HG03457 (cell line): ENCODE measurements at regions not wholly inside any gene's neighbourhood (a gene's known extent, or its start where the extent isn't known, plus 50 kb on each side); places are given as distances from the start of the nearest gene placed in this dataset.
A peak's percentile ranks its signal among the peaks of the same experiment; 100 is the strongest.

ENCODE experiments used
- ATAC-seq: cut with Tn5 transposase; IDR thresholded peaks from one replicate; pipeline ENCODE4 v1.9.1; 2021; ENCODE audit warnings: moderate number of reproducible peaks; ENCODE audit not compliant: unreplicated experiment

DNA sequence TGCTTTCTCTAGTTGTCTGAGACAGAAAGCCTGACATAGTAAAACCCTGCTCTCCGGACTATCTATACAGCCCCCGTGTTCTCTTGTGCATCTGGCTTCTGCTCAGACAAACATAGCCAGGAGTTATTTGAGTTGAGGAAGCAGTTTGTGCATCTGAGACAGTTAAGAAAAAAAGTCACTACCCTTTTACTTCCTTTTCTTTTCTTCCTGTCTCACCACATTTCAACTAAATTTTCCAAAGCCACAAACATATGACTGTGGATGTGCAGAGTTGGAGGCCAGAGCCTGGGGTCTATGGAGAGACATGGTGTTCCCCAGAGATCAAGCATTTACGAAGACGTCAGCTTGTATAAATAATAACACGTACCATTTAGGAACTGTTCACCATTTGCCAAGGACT, 158.5 kb upstream of the FGGY start:
- no peak for ATAC-seq

DNA sequence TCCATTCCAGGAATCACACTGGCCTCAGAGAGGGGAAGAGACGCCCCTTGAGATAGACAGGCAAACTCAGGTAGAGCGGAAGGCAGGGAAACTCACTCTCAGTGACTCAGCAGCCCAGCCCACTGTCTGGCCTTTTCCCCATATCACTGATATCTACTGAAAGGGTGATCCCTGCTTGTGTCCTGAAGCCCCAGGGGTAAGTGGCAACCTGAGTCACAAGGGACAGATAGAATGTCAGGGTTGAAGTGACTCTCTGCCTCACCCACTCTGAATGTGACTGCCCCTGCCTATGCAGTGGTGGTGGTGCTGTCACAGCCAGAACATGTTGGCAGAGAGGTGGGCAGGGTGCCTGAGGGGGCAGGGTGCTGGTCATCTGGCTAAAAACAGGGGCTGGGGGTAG, 157.5 kb upstream of the FGGY start:
- ATAC-seq = no peak

DNA sequence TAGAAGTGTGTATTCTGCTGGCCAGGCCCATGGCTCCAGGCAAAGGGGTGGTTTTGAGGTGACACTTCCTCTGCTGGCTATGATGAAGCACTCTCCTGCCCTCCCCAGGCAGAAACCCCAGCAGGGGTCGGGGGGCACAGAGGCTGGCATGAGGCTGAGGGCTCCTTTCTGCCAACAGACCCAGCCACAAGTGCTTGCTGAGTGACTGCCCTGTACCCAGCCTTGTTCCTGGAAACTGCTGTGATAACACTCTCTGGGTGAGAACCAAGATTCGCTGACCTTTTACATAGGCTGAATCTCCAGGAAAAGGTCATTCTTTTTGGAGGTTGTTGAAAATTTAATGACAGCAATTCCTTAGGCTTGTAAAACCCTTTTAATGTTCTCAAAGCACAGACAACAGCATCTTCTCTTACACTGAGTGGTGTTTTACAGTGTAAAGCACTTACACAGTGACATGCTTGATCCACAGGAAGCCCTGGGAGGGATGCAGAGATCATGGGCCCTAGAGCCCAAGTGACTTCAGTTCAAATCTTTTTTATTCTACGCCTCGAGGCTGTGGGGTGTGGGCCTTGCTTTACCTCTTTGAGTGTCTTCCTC, 155.5 kb upstream of the FGGY start:
- ATAC-seq = no peak

DNA sequence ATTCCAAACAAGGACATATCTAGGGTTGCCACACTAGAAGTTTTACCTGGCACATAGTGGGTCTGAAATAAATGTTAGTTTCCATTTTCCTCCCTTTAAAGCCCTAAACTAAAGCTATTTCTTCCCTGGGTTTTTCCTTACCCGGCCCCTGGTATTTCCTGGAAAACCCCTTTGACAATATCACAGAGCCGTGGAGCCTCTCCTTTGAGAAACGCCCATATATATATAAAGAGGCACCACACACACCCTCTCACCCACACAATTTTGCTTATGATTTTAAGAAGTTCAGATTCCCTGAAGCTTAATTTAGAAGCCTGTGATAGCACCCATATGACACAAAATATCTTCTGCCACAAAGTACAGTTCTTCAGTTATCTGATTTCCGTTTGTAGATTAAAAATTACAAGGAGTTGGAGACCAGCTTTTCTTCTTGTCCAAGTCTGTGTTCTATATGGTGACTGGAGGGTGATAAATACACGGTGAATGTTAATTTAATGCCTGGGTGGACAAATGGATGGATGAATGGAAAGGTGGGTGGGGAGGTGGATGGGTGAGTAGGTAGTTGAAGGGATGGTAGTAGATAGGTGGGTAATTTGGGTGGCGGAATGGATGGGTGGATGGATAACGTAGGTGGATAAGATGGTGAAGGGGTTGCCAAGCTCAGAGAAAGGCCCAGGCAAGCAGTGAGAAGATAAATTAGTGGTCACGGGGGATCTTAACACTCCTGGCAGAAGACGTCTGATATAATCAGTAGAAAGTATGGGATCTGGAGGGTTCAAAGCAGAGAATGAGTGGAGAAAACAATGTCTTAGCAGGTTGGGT, 154.4 kb upstream of the FGGY start:
- ATAC-seq = no peak

DNA sequence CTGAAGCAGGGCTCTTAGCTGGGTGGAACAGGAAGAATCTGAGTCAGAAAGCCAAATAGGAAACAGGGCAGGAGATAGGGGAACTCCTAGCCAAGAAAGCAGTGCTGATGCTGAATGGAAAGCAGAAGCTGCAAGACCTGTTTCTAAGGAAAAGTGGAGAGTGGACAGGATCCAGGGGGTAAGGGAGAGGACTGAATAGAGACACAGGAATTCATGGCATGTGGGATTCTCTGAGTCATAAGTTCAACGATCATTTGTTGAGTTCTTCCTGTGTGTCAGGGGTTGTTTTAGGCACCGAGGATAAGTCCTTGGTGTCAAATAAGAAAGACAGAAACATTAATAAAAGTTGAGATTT, 153.8 kb upstream of the FGGY start:
- no peak for ATAC-seq

DNA sequence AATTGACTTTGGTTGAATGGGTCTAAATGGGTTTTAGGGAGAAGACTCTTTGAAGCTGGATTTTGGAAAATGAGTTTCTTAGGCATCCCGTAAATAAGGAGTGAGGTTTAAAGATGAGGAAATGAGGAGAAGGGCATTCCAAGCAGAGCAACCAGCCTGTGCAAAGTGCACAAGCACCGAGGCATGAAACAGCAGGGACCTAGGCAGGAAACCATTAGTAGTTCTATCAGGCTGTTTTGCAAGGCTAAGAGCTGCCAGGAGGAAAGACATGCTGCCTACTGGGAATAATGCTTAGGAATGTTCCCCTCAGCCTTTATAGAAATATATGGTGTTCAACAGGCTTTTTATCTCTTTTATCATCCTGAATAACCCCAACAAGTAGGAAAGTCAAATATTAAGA, 153.1 kb upstream of the FGGY start:
- no peak for ATAC-seq

DNA sequence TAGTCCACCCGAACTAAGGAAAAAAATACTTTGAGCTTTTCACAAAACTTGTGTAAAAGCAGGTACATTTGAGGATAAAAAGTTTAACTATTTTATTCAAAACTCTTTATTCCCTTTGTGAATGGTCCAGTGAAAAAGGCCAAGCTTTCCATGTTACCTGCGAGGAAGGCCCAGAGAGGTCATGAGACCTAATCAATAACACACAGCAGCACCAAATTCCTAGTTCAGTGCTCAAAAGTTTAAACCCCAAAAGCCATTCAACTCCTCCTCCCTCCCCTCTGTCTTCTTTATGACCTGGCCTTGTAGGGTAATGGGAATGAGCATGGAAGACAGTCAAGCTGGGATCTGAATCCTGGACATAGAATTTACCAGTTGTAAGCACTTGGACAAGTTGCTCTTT, 151.9 kb upstream of the FGGY start:
- ATAC-seq = no peak

DNA sequence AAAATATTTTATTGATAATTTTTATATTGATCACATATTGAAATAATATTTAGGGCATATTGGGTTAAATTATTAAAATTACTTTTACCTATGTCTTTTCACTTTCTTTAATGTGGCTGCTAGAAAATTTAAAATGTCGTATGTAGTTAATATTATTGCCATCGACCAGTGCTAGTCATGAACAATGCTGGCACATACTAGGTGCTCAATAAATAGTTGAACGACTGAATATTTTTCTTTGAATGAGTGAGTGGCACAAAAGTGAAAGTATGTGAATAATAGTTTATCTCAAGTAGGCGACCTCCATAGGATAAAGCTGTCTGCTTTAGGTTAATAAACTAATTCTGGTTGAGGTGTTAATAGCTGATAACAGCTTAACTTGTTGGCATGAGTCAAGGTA, 150.8 kb upstream of the FGGY start:
- no peak for ATAC-seq

DNA sequence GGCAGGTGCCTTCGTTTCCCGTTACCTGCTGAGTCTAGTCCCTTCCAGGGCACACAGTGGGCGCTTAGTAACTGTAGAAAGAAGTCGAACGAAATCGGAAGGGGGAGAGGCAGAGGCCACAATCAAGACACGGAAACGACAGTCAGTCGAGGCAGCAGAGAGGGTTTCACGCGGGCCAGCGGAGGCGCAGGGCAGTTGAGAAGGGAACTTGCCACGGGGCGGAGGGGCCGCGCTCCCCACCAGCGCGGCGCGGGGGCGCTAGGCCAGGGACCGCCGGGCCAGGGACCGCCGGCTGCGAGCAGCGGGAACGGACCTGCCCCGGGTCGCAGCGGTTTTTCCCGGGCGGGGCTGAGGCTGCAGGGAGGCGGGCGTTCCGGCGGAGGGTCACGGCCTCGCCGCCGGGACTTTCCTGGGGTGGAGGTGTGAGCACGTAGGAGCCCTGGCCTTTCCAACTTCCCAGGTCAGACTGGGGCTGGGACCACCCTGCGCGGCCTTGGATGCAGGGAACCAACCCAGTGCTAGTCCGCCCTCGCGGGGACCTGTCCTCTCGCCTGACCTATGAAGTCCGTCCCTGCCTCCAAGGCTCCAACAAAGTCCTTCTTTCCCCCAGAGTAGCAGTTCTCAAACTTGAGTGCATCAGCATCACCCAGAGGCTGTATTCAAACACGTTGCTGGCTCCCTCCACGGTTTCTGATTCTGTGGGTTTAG, 150.1 kb upstream of the FGGY start:
- ATAC-seq = no peak

DNA sequence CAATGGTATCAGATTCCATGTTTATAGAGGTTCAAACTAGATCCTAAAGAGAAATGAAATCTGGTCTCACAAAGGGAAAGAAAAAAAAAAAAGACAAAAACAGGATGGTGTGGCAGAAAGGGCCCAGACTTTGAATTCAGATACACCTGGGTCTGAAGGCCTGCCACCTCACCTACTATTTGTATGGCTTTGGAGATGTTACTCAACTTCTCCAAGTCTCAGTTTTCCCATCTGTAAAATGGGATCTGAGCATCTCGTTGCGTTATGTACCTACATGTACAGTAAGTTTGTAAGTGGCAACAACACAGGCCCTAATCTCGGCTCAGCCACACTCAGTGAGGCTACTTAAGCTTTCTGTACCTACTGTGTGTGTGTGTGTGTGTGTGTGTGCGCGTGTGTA, 147.5 kb upstream of the FGGY start:
- ATAC-seq = no peak

DNA sequence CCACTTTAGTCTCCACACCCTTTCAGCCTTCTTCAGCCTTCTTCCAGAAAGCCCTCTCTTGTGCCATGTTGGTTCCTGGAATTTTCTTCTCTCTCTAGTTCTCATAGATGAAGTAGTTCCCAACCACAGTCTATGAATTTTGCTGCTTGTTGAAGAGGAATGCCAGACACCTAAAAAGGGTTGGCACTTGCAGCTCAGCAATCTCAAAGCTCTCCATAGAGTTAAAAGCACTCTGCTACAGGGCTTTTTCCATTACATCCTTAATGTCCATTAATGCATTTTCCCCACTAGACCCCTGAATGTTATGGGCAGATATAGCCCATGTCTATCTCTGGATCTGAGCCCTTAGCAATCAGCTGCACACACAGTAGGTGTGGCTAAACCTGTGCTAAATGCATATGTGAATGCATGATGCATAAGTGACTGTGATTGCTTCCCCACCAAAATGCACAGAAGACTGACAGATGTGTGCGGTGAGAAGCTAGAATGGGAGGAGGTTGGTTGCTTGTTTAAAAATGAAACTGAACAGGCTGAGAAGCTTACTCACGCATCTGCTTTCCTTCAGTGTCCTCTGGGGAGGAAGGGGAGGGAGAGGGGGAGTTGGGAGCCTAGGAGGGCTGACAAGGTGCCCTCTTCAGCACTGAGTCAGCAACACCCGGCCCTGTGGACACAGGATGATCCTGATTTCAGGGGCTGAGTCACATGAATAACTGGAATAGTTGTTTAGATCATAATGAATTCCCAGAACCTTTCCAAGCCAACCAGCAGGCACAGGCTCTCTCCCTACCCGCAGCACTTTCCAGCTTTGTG, 146.1 kb upstream of the FGGY start:
- peak; percentile 58 for ATAC-seq

DNA sequence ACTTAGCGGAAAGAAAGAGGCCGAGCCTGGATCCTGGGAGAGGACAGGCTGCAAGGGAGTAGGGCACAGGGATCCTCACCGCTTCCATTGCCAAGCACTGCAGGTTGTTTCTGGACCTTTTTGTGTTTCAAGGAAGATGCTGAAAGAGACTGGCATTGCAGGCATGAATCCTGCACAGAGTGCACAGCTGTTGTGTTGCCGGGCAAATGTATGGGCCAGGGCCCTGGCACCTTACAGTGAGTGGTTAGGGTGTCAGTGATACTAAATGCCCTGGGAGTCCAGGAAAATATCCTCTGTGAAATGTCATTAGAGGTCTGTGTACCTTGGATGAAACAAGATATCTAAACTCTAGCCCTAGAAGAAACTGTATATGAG, 145.5 kb upstream of the FGGY start:
- no peak for ATAC-seq

DNA sequence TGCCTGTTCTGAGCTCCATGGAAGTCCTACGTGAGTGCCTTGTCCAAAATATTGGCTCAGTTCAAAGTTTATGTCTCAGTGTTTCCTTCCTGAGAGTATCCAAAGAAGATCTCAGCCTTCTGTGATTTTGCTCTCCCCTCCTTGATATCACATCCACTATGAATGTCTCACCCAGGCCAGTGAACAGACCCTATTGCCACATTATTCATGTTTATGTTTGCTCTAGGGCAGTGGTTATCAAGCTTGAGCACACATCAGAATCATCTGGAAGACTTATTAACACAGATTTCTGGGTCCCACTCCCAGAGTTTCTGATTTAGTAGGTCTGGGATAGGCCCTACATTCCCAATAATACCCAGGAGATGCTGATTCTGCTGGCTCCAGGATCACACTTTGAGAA, 145.0 kb upstream of the FGGY start:
- ATAC-seq = no peak

DNA sequence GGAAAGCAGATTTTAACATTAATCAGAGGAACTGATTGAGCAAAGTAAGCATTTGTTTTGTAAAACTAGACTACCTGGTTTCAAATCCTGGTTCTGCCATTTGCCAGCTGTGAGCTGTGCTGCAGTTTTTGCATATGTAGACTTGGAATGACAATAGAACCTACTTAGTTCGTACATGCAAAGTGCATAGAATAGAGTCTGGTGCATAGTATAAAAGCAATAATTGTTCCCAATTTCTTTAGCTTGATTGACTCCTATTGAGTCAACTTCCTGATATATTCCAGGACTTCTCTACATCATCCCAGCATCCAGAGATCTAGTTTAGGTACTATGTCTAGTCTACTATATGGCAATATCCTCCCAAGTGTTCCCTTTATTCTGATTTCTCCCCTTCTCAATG, 144.4 kb upstream of the FGGY start:
- ATAC-seq = no peak

DNA sequence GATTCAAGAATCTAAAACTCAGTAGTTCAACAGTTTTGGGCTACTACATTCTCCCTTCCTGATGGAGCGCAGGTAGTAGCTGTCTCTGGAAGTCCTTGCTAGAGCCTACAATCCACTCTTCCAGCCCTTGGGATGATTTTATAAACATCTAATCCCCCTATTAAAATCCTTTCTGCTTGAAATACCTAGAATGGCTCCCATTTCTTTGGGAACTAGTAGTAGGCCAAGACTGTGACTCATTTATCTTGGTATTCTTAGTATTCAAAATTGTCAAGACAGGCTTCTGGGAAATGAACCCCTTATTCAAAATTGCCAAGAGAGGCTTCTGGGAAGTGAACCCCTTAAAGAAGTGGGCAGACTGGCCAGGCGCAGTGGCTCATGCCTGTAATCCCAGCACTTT, 142.5 kb upstream of the FGGY start:
- no peak for ATAC-seq

DNA sequence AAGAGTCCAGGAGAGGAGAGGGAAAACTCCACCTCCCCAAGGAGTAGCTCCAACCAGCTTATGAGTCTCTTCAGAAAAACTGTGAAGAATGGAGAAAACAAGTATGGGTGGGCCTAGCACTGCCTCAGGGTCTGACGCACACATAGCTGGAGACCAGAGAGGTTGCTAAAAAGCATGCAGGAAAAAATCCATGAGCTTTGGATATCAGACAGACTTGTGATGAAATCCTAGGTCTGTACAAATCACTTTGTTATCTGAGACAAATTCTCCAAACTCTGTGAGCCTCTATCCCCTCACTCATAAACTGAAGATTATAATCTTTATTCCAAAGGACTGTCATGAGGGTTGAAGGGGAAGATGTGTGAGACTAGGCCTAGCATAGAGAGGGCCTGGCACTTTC, 141.5 kb upstream of the FGGY start:
- ATAC-seq = no peak

DNA sequence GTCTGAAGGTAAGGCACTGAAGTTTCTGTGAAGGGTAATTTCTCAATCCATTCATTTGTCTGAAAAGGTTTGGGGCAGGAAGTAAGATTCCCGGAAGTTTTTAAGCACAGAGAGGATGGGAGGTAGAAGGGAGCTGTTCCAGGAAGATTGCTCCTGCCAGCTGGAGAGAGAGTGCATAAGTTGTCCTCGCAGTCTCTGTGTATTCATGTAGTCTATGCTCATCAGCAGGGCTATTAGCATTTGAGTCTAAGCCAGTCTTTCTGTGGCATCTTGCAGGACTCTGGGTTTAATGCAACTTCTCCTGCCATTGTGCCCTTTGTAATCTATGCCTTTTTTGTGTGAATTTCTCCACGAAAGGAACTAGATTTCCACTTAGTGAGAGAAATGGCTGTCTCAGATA, 140.8 kb upstream of the FGGY start:
- ATAC-seq = no peak

DNA sequence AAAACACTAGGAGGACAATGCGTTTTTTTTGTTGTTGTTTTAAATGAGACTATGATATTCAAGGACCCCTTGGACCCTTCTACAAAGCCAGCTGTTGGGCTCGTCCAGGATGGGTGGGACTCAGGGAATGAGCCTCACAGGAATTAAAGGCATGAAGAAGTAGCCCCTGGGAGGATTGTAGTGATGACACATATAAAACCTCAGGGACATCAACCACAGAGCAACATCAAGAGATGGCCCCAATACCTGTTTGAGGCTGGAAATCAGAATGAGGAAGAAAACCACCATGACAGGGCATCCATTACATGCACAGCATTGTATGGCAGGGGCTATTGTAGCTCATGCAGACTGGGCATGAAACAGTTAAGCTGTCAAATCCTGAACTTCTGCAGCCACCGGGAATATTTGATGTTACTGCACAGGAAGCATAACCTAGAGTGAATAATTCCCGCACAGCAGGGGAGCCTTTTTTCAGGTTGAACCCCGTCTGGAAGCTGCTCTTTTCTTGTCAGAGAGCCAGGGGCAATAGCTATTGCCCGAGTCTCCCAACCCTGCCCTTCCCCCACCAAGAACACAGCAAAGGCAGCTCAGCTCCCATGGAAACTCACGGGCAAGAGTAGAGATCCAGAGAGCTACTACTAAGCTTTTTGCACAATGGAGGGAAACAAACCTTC, 140.2 kb upstream of the FGGY start:
- ATAC-seq = no peak

DNA sequence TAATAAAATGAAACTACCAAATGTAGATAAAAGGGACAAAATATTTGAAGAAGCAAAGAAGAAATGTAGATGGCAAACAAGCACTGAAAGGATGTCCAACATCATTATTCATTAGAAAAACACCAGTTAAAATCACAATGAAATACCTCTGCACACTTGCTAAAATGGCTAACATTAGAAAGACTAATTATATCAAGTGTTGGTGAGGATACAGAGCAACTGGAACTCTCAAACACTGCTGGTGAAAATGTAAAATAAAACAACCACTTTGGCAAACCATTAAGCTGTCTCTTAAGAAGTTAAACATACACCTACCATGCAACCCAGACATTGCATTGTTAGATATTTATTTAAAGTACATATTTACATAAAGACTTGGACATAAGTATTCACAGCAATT, 138.6 kb upstream of the FGGY start:
- ATAC-seq = no peak

DNA sequence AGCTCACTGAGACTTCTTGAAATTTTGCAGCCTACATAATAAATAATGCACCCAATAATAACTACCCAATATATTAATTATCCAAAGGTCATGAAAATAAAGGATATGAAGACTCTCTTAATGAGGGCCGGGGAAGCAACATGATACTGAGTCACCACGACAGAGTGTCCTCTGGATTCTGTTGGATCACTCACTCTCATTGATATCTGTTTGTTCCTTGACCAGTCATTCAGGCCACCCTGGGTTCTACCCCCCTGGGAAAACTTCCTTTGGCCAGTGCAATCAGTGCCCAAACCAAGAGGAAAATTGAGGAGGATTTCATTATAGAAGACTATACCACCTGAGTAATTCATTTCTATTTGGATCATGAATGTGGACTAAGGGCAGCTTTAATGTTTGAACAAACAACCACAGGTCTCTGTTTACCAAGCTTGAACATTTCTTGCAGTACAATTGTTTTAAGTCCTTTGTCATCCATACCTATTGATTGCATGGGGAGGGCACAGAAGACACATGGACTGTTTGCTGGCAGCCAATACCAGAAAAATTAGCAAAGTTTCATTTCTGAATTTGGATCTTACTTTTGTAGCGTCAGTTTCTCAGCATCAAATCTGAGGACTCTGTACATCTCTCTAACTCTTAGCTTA, 137.2 kb upstream of the FGGY start:
- ATAC-seq = no peak

DNA sequence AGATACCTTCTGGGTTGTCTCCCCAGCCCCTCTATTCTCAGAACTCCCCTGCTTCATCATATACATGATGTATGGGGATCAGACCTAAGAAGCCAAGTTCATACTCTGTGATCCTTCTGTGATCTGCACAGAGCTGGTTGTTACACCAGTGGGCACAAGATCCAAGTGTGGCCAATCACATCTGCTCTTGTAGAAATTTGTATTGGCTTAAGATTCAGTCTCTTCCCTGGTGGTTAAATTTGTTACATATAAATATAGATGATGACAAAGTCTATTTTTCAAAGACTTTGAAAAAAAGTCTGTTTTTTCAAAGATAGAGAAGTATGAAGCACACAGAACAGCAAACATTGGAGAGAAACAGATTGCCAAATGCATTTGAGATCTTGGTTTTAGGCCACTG, 135.8 kb upstream of the FGGY start:
- ATAC-seq = no peak
